Stomach (tissue), 8 donors: ENCODE measurements at regions not wholly inside any gene's neighbourhood (a gene's known extent, or its start where the extent isn't known, plus 50 kb on each side); places are given as distances from the start of the nearest gene placed in this dataset.

ENCODE experiments used
- DNase-seq, 2 donors: peaks; one replicate each; pipeline versions ENCODE4 v3.0.0 to v3.0.0-alpha.2; 2013 to 2019
- H3K27ac ChIP-seq, 5 donors: fragments of 200-600 bp in 4 of 5; sonication (generic) in 4 of 5; one replicate each; pipeline ENCODE4 v1.5.1; 2013 to 2019; ENCODE audit warnings: mild to moderate bottlenecking in 1 of 5, moderate library complexity in 1 of 5
- H3K27me3 ChIP-seq, 3 donors: fragments of 200-600 bp; sonication (generic); one replicate each; pipeline ENCODE4 v1.5.1; 2017 to 2019; ENCODE audit warnings: mixed run types in 1 of 3
- H3K36me3 ChIP-seq, 4 donors: fragments of 200-600 bp; sonication (generic); 1 replicate in 3 of 4; 2 replicates in 1 of 4; pipeline ENCODE4 v1.5.1; 2016 to 2019
- H3K4me1 ChIP-seq, 4 donors: fragments of 200-600 bp; sonication (generic); one replicate each; pipeline ENCODE4 v1.5.1; 2016 to 2019
- H3K4me3 ChIP-seq, 4 donors: fragments of 200-600 bp; sonication (generic) in 3 of 4; one replicate each; pipeline ENCODE4 v1.5.1; 2016 to 2019; ENCODE audit warnings: mild to moderate bottlenecking in 1 of 4
- H3K9me3 ChIP-seq, 4 donors: fragments of 200-600 bp; sonication (generic); one replicate each; pipeline ENCODE4 v1.5.1; 2016 to 2019
- CTCF ChIP-seq, 7 experiments: fragments of 450-650 bp in 4 of 7; fragments of 200-600 bp in 3 of 7; sonication (generic) in 3 of 7; IDR thresholded peaks; one replicate each; pipeline ENCODE4 v1.5.1; 2016 to 2019; ENCODE audit warnings: antibody characterized with exemption in 7 of 7, control low read depth in 2 of 7, mild to moderate bottlenecking in 1 of 7
- EP300 ChIP-seq: sonication (generic); formaldehyde crosslinking; IDR thresholded peaks from one replicate; pipeline ENCODE4 v1.6.1; 2017; ENCODE audit warnings: antibody characterized with exemption
- POLR2A ChIP-seq, 4 donors: fragments of 450-650 bp; IDR thresholded peaks; one replicate each; pipeline ENCODE4 v1.6.1; 2016; ENCODE audit warnings: antibody characterized with exemption in 4 of 4, control low read depth in 2 of 4, mild to moderate bottlenecking in 1 of 4, moderate library complexity in 1 of 4
- POLR2AphosphoS5 ChIP-seq, 3 donors: sonication (generic); formaldehyde crosslinking; IDR thresholded peaks; one replicate each; pipeline ENCODE4 v1.6.1; 2016; ENCODE audit warnings: antibody characterized with exemption in 3 of 3
- WGBS, 5 donors: extraction: QIAGEN DNeasy Blood & Tissue Kit in 3 of 5; methylation state at CpG; one replicate each; pipeline versions ENCODE4 v1.1.5 to v1.1.7; 2013 to 2018; 5-methylcytosine and 5-hydroxymethylcytosine counted together
- intact Hi-C: fragments of 100-400 bp; cut with DNase I; formaldehyde crosslinking; loops from one replicate; pipeline ENCODE4 v1.15.1; 2023; ENCODE audit warnings: low total_unique reads
- donor health status: healthy with polysubstance abuse.
- donor health status: Bipolar disorder and iron deficiency.
- donor health status: healthy.

GRCh38 chr20:50284811-50285375 is 94.3 kb downstream of the CEBPB start:
- Histone ChIP-seq H3K9me3 (no peaks in the 10 kb centered on the region), H3K4me1 (peaks cover 24 to 50% (median 33%) of the 10 kb centered on the region in 4 donors), H3K27me3 (no peaks in the 10 kb centered on the region), H3K27ac (peak overlapping the region; percentile 49 to 89 (median 84)), H3K36me3 (no peaks in the 10 kb centered on the region), H3K4me3 (no peak overlapping the region)
- TF ChIP-seq POLR2AphosphoS5 (IDR thresholded peaks at IDR 0.05), result no peak
- TF ChIP-seq EP300, result no peak
- no peak for TF ChIP-seq CTCF (IDR thresholded peaks at IDR 0.05)
- TF ChIP-seq POLR2A (IDR thresholded peaks at IDR 0.05), result no peak
- 70 to 72% (median 72%) methylated on average over 8 to 10 of the region's 10 CpGs for WGBS, 5 donors
- DNase-seq, result no peak
- intact Hi-C loops, result no loop called here

GRCh38 chr20:50285376-50286173 is 94.9 kb downstream of the CEBPB start:
- TF ChIP-seq POLR2AphosphoS5 (IDR thresholded peaks at IDR 0.05), result peak in 1 of 3 donors; percentile 14
- no peak for TF ChIP-seq POLR2A (IDR thresholded peaks at IDR 0.05)
- H3K4me1 ChIP-seq, result peaks cover 24 to 50% (median 33%) of the 10 kb centered on the region in 4 donors
- H3K4me3 ChIP-seq, result no peak overlapping the region
- no peaks in the 10 kb centered on the region for H3K9me3 ChIP-seq
- H3K27ac ChIP-seq, result peak overlapping the region; percentile 75 to 89 (median 84)
- WGBS, 5 donors, result 61 to 72% (median 66%) methylated on average over 21 of the region's 21 CpGs
- intact Hi-C loops, result no loop called here
- no peak for DNase-seq
- no peaks in the 10 kb centered on the region for H3K27me3 ChIP-seq
- H3K36me3 ChIP-seq, result no peaks in the 10 kb centered on the region

GRCh38 chr20:50286174-50286511 is 95.5 kb downstream of the CEBPB start:
- no peaks in the 10 kb centered on the region for H3K27me3 ChIP-seq
- no peak overlapping the region for H3K4me3 ChIP-seq
- no peaks in the 10 kb centered on the region for H3K9me3 ChIP-seq
- intact Hi-C loops, result no loop called here
- 66 to 82% (median 78%) methylated on average over 9 of the region's 9 CpGs for WGBS, 5 donors
- peaks cover 25 to 53% (median 35%) of the 10 kb centered on the region in 4 donors for H3K4me1 ChIP-seq
- H3K27ac ChIP-seq, result peak overlapping the region; percentile 75 to 89 (median 84)
- DNase-seq, result no peak
- TF ChIP-seq POLR2AphosphoS5 (IDR thresholded peaks at IDR 0.05) (no peak), EP300 (no peak), CTCF (IDR thresholded peaks at IDR 0.05) (no peak), POLR2A (IDR thresholded peaks at IDR 0.05) (no peak)
- H3K36me3 ChIP-seq, result no peaks in the 10 kb centered on the region

GRCh38 chr20:50286609-50287008 is 96.0 kb downstream of the CEBPB start:
- DNase-seq, result peak in 1 of 2 donors; percentile 74
- H3K27ac ChIP-seq, result peak overlapping the region; percentile 59 to 89 (median 84)
- H3K27me3 ChIP-seq, result no peaks in the 10 kb centered on the region
- H3K36me3 ChIP-seq, result no peaks in the 10 kb centered on the region
- WGBS, 5 donors, result 59 to 74% (median 66%) methylated on average over 11 of the region's 11 CpGs
- H3K4me1 ChIP-seq, result peaks cover 27 to 58% (median 38%) of the 10 kb centered on the region in 4 donors
- TF ChIP-seq POLR2AphosphoS5 (IDR thresholded peaks at IDR 0.05) (no peak), POLR2A (IDR thresholded peaks at IDR 0.05) (no peak), CTCF (IDR thresholded peaks at IDR 0.05) (no peak), EP300 (no peak)
- intact Hi-C loops, result no loop called here
- no peak overlapping the region for H3K4me3 ChIP-seq
- H3K9me3 ChIP-seq, result no peaks in the 10 kb centered on the region

GRCh38 chr20:50287512-50287911 is 96.9 kb downstream of the CEBPB start:
- H3K4me1 ChIP-seq, result peaks cover 36 to 66% (median 47%) of the 10 kb centered on the region in 4 donors
- TF ChIP-seq POLR2A (IDR thresholded peaks at IDR 0.05) (no peak), EP300 (no peak), POLR2AphosphoS5 (IDR thresholded peaks at IDR 0.05) (no peak), CTCF (IDR thresholded peaks at IDR 0.05) (no peak)
- no peaks in the 10 kb centered on the region for H3K9me3 ChIP-seq
- 84 to 96% (median 89%) methylated on average over 4 of the region's 4 CpGs for WGBS, 5 donors
- H3K27ac ChIP-seq, result peak overlapping the region in 2 of 5 donors; percentile 84
- H3K36me3 ChIP-seq, result no peaks in the 10 kb centered on the region
- intact Hi-C loops, result no loop called here
- H3K4me3 ChIP-seq, result no peak overlapping the region
- DNase-seq, result no peak
- no peaks in the 10 kb centered on the region for H3K27me3 ChIP-seq
